Left lobe of liver (tissue), 2 donors: ENCODE measurements at regions not wholly inside any gene's neighbourhood (a gene's known extent, or its start where the extent isn't known, plus 50 kb on each side); places are given as distances from the start of the nearest gene placed in this dataset.
A peak's percentile ranks its signal among the peaks of the same experiment; 100 is the strongest.

Source experiments
- ATAC-seq: fragments of 200-7000 bp; cut with Tn5 transposase; one replicate; pipeline ENCODE4 v1.9.1; 2020; ENCODE audit warnings: mild to moderate bottlenecking, moderate library complexity
- DNase-seq: peaks from one replicate; pipeline ENCODE4 v3.0.0-alpha.2; 2020; ENCODE audit warnings: low spot score
- donor health status: DM: no; HTN: no; CAD: no; lungs with moderate emphysema.
- donor health status: DM: no; HTN: yes; CAD: no.

DNA sequence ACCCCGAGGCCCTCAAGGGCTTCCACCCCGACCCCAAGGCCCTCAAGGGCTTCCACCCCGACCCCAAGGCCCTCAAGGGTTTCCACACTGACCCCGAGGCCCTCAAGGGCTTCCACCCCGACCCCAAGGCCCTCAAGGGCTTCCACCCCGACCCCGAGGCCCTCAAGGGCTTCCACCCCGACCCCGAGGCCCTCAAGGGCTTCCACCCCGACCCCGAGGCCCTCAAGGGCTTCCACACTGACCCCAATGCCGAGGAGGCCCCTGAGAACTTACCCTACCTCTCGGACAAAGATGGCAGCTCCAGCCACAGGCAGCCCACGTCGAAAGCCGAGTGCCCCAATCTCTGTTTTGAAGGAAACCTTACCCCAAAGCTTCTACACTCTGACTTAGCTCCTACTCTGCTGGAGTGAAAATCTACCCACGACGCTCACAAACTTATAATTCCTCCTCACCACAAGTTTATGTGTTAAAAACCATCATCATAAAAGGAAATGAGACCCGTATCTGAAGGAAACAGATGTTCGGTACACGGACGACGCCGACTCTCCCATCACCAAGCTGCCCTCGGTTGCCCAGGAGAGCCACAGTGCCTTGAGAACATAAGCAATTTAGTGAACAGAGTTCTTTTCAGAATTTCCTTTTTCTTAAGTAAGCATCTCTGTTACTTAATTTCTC lies 61.2 kb upstream of the RPH3AL start:
- DNase-seq (no peak), ATAC-seq (no peak)

DNA sequence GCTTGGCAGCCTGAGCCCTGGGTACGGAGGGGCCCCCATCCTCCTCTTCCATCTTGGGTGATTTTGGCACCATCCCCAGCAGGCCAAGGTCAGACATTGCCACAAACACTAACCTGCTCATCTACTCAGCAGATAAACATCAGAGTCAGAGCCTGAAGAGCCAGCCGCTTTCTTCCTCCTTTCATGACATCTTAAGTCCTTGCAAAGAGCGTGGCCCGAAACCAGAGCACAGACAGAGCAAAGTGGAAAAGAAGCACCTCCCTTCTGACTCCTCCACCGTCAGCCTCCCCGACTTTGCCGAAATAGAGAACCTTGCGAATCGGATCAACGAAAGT lies 60.4 kb upstream of the RPH3AL start:
- DNase-seq (no peak), ATAC-seq (no peak)

DNA sequence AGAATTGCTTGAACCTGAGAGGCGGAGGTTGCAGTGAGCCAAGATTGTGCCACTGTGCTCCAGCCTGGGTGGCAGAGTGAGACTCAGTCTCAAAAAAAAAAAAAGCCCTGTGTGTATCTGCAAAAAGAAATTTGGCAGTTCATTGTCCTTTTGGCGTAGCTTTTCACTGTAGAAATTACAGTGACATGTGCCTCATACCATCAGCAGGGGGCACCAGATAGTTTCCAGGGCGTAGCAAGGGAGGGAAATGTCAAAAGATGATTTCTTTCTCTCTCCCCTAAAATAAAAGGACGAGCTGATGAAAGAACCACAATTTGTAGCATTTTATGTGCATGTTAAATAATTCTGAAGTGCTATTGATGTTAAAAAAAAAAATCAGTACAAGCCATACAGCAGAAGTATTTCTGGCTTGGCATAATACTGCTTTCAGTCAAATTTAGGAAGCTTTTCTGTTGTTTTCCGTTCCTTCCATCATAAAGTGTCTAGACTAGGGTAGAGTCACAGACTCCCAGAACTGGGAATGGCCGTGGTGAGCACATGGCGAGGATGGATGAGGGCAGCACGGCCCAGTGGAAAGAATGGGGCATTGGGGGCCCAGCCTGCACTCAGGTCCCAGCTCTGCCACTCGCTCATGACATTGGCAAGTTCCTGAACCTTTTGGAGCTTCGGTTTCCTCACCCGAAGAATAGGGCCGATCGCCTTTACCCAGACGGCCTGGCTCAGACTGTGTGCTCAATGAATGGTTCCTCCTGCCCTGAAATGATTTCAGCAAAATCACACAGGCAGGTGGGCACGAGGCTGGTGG lies 59.8 kb upstream of the RPH3AL start:
- DNase-seq: no peak
- peak; percentile 64 for ATAC-seq

DNA sequence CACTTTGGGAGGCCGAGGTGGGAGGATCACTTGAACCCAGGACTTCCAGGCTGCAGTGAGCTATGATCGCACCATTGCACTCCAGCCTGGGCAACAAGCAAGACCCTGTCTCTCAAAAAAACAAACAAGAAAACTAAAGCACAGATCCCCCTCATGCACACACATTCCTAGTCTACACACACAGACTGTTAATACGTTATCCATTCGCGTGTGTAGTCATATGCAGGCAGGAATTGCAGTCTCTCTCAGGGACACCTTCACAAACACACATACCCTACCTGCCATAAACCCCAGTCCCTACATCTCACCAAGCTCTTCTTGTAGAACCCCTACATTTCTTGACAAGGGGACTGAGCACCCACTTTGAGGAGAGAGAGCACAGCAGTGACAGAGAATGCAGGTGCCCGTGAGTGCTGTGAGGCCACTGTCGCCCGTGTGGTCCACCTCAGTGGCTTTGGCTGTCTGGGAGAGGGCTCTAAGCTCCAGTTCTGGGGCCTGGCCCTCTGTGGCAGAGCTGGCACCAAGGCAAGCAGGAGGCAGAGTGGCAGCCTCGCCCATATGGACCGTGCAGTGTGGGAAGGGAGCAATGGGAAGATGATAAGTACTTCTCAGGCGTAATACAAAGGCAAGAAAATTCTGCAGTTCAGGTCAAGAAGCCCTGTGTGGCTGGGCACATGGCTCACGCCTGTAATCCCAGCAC lies 59.0 kb upstream of the RPH3AL start:
- DNase-seq (no peak), ATAC-seq (no peak)

DNA sequence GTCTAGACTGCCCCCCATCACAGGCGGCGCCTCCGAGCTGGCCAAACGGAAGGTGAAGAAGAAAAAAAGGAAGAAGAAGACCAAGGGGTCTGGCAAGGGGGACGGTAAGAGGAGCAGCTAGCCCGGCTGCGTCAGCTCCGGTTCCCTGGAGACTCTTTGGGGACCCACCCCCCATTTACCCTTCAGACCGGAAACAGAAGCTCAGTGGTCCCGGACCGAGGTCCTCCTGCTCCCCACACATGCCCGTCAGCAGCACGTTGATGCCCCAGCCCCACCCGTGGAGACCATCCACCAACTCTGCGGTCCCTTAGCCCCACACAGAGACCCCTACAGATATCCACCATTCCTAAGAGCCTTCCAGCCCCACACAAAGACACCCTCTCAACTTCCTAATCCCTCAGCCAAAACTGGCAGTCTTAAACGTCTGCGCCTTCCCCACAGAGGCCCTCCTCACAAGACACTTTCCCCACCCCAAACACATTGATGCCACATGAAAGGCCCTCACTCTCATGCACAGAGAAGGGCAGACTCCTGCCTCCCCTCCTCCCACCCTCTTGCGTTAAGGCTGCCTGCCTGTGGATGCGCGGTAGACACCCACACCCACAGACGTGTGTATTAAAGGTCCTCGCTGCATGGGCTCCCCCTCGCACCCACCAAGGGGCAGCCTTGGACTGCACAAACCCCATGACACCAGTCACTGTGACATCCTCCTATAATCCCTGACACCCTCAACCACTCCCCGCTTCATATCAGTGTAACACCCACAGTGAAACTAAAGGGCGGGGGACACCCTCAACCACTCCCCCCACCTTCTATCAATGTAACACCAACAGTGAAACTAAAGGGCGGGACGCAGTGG lies 58.2 kb upstream of the RPH3AL start:
- no peak for ATAC-seq
- no peak for DNase-seq

DNA sequence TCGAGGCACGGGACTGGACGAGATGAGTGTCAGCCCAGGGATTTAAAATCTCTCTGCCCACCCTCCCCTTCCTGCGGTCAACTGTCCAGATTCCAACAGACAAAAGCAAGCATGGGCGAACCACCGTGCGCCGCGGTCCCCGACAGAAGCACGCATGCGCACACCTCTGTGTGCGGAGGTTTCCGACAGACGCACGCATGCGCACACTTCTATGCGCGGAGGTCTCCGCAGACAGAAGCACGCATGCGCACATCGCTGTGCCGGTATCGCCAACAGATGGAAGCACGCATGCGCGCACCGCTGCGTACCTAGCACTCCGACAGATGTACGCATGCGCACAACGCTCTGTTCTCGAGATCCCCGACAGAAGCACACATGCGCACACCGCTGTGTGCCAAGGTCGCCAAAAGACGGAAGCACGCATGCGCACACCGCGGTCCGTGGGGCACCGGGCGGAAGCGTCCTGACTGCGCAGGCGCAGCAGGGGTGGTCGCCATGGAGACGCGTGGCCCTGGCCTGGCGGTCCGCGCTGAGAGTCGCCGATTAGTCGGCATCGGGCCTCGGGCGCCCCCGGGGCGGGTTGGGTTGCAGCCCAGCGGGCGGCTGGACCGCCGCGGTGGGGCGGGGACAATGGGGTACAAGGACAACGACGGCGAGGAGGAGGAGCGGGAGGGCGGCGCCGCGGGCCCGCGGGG lies 57.4 kb upstream of the RPH3AL start:
- peak; percentile 100 for DNase-seq
- ATAC-seq: peak; percentile 83

DNA sequence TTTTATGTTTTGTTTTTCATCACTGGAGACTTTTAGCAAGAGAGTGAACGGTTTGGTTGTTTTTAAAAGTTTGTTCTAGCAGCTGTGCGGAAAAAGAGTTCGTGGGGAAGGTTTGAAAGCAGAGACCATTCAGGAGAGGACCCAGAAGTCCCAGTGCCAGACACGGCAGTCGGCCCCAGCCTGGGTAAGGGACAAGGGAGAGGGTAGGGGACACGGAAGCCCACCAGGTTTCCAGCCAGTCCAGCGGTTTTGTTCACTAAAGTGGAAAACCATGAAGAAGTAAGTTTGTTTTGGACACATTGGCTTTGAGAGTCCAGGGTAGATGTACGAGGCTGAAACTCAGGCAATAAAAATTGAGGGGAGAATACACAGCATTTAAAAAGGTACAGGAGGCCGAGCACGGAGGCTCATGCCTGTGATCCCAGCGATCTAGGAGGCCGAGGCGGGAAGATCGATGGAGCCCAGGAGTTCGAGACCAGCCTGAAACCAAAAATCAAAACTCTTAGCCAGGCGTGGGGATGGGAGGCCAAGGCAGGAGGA lies 56.8 kb upstream of the RPH3AL start:
- ATAC-seq: no peak
- no peak for DNase-seq

DNA sequence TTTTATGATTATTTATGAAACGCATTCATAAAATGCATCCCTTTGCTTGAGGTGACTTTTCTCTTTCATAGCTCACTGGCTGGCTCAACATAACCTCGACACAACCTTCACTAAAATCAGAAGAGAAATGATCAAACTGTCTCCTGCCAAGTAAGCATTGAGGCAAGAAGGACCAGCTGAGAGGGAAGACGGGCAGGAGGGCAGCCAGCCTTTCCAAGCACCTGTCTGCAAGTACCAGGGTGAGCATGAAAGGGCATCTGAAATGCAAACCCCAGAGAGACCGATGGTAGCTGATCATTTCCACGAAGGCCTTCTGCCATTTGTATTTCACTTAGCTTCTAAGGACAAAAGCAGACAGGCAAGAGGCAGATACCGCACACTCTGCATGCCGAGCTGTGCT lies 52.1 kb upstream of the RPH3AL start:
- DNase-seq: no peak
- no peak for ATAC-seq
